Prostate gland (tissue), 2 donors: ENCODE measurements at regions not wholly inside any gene's neighbourhood (a gene's known extent, or its start where the extent isn't known, plus 50 kb on each side); places are given as distances from the start of the nearest gene placed in this dataset.

Source experiments
- DNase-seq: peaks from one replicate; pipeline ENCODE4 v3.0.0-alpha.2; 2019; ENCODE audit warnings: low spot score
- H3K27ac ChIP-seq, 2 donors: fragments of 200-600 bp; sonication (generic); 2 replicates each; pipeline ENCODE4 v1.5.1; 2017 to 2019
- H3K27me3 ChIP-seq: fragments of 200-600 bp; sonication (generic); replicated peaks from 2 replicates; pipeline ENCODE4 v1.5.1; 2019; ENCODE audit not compliant: insufficient read depth
- H3K36me3 ChIP-seq, 2 donors: fragments of 200-600 bp; sonication (generic); 1 replicate in 1 of 2; 2 replicates in 1 of 2; pipeline versions ENCODE4 v1.5.1 to v1.8.1; 2017 to 2019
- H3K4me1 ChIP-seq: fragments of 200-600 bp; sonication (generic); replicated peaks from 2 replicates; pipeline ENCODE4 v1.5.1; 2019
- H3K4me3 ChIP-seq, 2 donors: fragments of 200-600 bp; sonication (generic); 2 replicates each; pipeline ENCODE4 v1.5.1; 2017 to 2019
- H3K9me3 ChIP-seq: fragments of 200-600 bp; sonication (generic); 2 replicates; pipeline ENCODE4 v1.5.1; 2017
- POLR2A ChIP-seq: fragments of 450-650 bp; IDR thresholded peaks from one replicate; pipeline ENCODE4 v1.6.1; 2016; ENCODE audit warnings: antibody characterized with exemption, mild to moderate bottlenecking
- POLR2AphosphoS5 ChIP-seq: sonication (generic); formaldehyde crosslinking; IDR thresholded peaks from one replicate; pipeline ENCODE4 v1.6.1; 2017; ENCODE audit warnings: antibody characterized with exemption
- WGBS: methylation state at CpG from one replicate; pipeline ENCODE4 v1.1.5; 2018; 5-methylcytosine and 5-hydroxymethylcytosine counted together
- intact Hi-C: fragments of 100-400 bp; cut with DNase I; formaldehyde crosslinking; loops from one replicate; pipeline ENCODE4 v1.14.2; 2022
- TF ChIP-seq, protein P1 (sequence below), 4 experiments: fragments of 200-600 bp in 2 of 4; fragments of 450-650 bp in 2 of 4; sonication (generic) in 2 of 4; IDR thresholded peaks; 1 replicate in 3 of 4; 2 replicates in 1 of 4; pipeline ENCODE4 v1.5.1; 2016 to 2019; ENCODE audit warnings: antibody characterized with exemption in 4 of 4, mild to moderate bottlenecking in 2 of 4, moderate library complexity in 2 of 4

DNA sequence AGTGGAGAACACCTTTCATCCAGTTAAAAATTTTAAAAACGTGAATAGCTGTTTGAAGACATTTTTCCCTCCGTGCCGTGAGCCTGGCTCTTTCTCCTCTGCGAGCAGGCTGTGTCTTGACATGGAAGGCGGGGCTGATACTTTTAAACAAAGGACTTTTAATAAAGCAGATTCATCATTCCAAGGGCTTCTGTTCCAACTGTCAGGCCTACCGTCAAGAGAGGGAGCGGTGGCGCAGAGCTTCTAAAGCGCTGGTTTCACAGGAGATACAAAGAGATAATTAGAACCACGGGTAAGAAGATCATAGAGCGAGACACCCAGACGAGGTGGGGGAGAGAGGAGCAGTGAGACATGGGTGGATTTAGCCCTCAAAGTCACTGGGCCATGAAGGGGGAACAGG, 247.4 kb upstream of the C1orf174 start:
- no peak for TF ChIP-seq POLR2A
- TF ChIP-seq, protein P1, sequence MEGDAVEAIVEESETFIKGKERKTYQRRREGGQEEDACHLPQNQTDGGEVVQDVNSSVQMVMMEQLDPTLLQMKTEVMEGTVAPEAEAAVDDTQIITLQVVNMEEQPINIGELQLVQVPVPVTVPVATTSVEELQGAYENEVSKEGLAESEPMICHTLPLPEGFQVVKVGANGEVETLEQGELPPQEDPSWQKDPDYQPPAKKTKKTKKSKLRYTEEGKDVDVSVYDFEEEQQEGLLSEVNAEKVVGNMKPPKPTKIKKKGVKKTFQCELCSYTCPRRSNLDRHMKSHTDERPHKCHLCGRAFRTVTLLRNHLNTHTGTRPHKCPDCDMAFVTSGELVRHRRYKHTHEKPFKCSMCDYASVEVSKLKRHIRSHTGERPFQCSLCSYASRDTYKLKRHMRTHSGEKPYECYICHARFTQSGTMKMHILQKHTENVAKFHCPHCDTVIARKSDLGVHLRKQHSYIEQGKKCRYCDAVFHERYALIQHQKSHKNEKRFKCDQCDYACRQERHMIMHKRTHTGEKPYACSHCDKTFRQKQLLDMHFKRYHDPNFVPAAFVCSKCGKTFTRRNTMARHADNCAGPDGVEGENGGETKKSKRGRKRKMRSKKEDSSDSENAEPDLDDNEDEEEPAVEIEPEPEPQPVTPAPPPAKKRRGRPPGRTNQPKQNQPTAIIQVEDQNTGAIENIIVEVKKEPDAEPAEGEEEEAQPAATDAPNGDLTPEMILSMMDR (IDR thresholded peaks at IDR 0.05): no peak
- no peak for TF ChIP-seq POLR2AphosphoS5
- Histone ChIP-seq H3K36me3 (no peaks in the 10 kb centered on the region), H3K4me3 (no peak overlapping the region), H3K4me1 (no peaks in the 10 kb centered on the region), H3K27ac (no peak overlapping the region), H3K9me3 (no peaks in the 10 kb centered on the region), H3K27me3 (peaks cover 3% of the 10 kb centered on the region)
- intact Hi-C loops: no loop called here
- 32% methylated on average over 12 of the region's 12 CpGs for WGBS
- no peak for DNase-seq

DNA sequence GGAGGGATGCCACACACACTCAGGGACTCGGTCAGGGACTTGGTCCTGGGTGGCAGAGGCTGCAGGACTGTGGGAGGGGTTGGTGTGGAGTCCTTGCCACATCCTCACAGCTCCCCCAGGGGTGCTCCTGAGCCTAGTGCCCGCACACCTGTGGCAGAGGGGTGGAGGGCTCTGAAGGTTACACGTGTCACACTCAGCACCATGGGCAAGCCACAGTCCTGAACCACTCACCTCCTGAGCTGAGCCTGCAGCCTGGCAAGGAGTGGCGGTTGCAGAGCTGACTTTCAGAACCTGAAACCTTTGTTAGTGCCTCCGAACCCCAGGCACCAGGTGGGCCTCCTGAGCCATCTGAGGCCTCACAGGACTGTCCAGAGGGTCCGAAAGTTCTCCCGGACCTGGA, 249.2 kb upstream of the C1orf174 start:
- Histone ChIP-seq H3K4me3 (no peak overlapping the region), H3K27me3 (peaks cover 3% of the 10 kb centered on the region), H3K4me1 (no peaks in the 10 kb centered on the region), H3K36me3 (no peaks in the 10 kb centered on the region), H3K9me3 (no peaks in the 10 kb centered on the region), H3K27ac (no peak overlapping the region)
- WGBS: 97% methylated on average over 7 of the region's 7 CpGs
- intact Hi-C loops: no loop called here
- no peak for DNase-seq
- TF ChIP-seq, protein P1 (IDR thresholded peaks at IDR 0.05): no peak
- TF ChIP-seq POLR2A (no peak), POLR2AphosphoS5 (no peak)

DNA sequence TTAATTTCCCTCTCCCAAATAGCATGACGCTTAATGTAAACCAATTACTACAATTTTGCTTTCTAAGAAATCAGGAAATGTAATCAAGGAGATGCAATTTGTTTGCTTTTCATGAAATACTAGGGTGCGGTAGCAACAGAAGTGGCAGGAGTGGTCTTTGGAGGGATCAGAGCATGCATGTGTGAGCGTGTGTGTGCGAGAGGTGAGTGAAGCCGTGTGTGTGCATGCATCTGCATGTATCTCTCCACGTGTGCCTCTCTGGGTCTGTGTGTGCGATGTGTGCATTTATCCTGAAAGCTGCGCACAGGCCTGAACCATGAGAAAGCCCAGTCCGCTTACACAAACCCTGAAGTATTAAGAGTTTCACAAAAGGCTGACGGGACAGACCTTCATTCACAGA, 249.8 kb upstream of the C1orf174 start:
- Histone ChIP-seq H3K36me3 (no peaks in the 10 kb centered on the region), H3K4me3 (no peak overlapping the region), H3K9me3 (no peaks in the 10 kb centered on the region), H3K27me3 (peaks cover 3% of the 10 kb centered on the region), H3K4me1 (no peaks in the 10 kb centered on the region), H3K27ac (no peak overlapping the region)
- DNase-seq: no peak
- intact Hi-C loops: no loop called here
- WGBS: 81% methylated on average over 10 of the region's 10 CpGs
- no peak for TF ChIP-seq POLR2A
- no peak for TF ChIP-seq POLR2AphosphoS5
- TF ChIP-seq, protein P1 (IDR thresholded peaks at IDR 0.05): no peak

DNA sequence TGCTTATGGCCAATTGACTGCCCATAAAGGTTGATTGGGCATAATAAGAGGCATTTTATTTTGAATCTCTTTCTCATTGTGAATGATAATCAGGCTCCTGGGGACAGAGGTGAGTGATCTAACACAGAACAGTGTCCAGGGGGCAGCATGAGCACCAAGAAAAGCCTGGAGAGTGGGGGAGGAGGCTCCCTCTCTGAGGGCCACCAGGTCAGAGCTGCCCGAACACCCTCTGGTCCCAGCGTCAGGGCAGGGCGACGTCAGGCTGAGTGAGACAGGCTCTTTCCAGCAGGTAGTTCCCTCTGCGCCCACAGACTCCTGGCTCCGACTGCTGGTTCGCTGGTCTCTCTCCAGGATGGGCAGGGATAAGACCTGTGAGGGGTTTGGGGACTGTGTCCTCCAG, 250.2 kb upstream of the C1orf174 start:
- H3K4me1 ChIP-seq: no peaks in the 10 kb centered on the region
- WGBS: 70% methylated on average over 6 of the region's 7 CpGs
- no peak for DNase-seq
- intact Hi-C loops: no loop called here
- H3K4me3 ChIP-seq: no peak overlapping the region
- no peak overlapping the region for H3K27ac ChIP-seq
- no peaks in the 10 kb centered on the region for H3K9me3 ChIP-seq
- H3K36me3 ChIP-seq: no peaks in the 10 kb centered on the region
- TF ChIP-seq POLR2A (no peak), POLR2AphosphoS5 (no peak)
- TF ChIP-seq, protein P1 (IDR thresholded peaks at IDR 0.05): no peak
- peaks cover 1% of the 10 kb centered on the region for H3K27me3 ChIP-seq

DNA sequence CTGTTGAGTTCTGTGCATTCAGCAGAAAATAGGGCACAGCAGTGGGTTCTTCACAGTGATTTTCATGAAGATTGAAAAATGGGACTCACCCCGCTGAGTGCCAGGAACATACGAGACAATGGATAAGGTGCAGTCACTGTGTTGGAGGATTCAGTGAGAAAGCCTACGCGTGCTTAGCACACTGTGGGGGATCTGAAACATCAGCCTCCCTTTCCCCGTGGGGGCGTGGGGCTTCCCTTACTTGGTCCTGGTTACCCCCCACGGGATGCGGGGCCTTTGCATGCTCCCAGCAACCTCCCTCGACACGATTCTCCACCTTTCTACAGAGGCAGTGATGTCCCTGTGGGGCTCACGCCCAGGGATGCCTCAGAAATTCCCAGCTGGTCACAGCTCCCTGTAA, 252.2 kb upstream of the C1orf174 start:
- DNase-seq: no peak
- 89% methylated on average over 11 of the region's 11 CpGs for WGBS
- Histone ChIP-seq H3K9me3 (no peaks in the 10 kb centered on the region), H3K4me1 (no peaks in the 10 kb centered on the region), H3K36me3 (no peaks in the 10 kb centered on the region), H3K27me3 (no peaks in the 10 kb centered on the region), H3K27ac (no peak overlapping the region), H3K4me3 (no peak overlapping the region)
- intact Hi-C loops: no loop called here
- TF ChIP-seq POLR2AphosphoS5 (no peak), POLR2A (no peak)
- TF ChIP-seq, protein P1 (IDR thresholded peaks at IDR 0.05): no peak
